Left lung (tissue), 4 donors: ENCODE measurements at regions not wholly inside any gene's neighbourhood (a gene's known extent, or its start where the extent isn't known, plus 50 kb on each side); places are given as distances from the start of the nearest gene placed in this dataset.

Source experiments
- ATAC-seq: fragments of 200-7000 bp; cut with Tn5 transposase; one replicate; pipeline ENCODE4 v1.9.1; 2020; ENCODE audit warnings: moderate library complexity
- DNase-seq, 4 donors: peaks; one replicate each; pipeline ENCODE4 v3.0.0-alpha.2; 2013 to 2020
- H3K27ac ChIP-seq, 2 donors: fragments of 200-600 bp; sonication (generic) in 1 of 2; one replicate each; pipeline versions ENCODE4 v1.5.0 to v1.8.0; 2020 to 2021
- H3K27me3 ChIP-seq, 2 donors: fragments of 200-600 bp; sonication (generic) in 1 of 2; one replicate each; pipeline versions ENCODE4 v1.5.0 to v1.8.0; 2020 to 2021
- H3K36me3 ChIP-seq, 2 donors: fragments of 200-600 bp; sonication (generic) in 1 of 2; one replicate each; pipeline versions ENCODE4 v1.5.0 to v1.8.0; 2020 to 2021
- H3K4me1 ChIP-seq, 2 donors: fragments of 200-600 bp; one replicate each; pipeline ENCODE4 v1.8.0; 2021
- H3K4me3 ChIP-seq, 2 donors: fragments of 200-600 bp; sonication (generic) in 1 of 2; one replicate each; pipeline versions ENCODE4 v1.5.0 to v1.8.0; 2020 to 2021; ENCODE audit warnings: mild to moderate bottlenecking in 1 of 2
- H3K9me3 ChIP-seq, 2 donors: fragments of 200-600 bp; sonication (generic) in 1 of 2; one replicate each; pipeline versions ENCODE4 v1.5.0 to v1.8.0; 2020 to 2021
- intact Hi-C, 2 donors: fragments of 100-400 bp; cut with DNase I; formaldehyde crosslinking; loops; one replicate each; pipeline versions ENCODE4 v1.11.2 to v1.14.2; 2022
- TF ChIP-seq, protein P1 (sequence below), 2 donors: fragments of 200-600 bp; sonication (generic) in 1 of 2; IDR thresholded peaks; one replicate each; pipeline versions ENCODE4 v1.5.0 to v1.8.0; 2021; ENCODE audit warnings: antibody characterized with exemption in 2 of 2
- donor health status: DM: no; HTN: yes; CAD: no.
- donor health status: DM: no; HTN: no; CAD: no.

DNA sequence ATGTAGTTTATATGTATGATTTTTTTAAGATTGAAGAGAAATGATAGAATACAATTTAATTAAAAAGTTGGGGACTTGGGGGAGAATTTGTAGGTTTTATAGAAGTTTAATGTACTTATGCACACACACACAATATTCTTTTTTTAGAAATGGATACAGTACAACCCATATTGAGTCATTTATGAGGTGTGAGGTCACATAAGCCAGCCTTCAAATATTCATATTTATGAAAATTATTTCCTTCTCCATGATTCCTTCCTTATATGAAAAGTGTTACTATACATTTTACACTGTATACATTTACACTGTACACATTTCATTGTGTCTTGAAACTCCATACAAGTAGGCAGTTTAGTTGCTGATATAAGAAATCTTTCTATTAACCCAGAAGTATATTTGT lies 96.2 kb upstream of the CHODL start:
- Histone ChIP-seq H3K4me3 (no peak overlapping the region), H3K27me3 (no peaks in the 10 kb centered on the region)
- intact Hi-C loops, result no loop called here

DNA sequence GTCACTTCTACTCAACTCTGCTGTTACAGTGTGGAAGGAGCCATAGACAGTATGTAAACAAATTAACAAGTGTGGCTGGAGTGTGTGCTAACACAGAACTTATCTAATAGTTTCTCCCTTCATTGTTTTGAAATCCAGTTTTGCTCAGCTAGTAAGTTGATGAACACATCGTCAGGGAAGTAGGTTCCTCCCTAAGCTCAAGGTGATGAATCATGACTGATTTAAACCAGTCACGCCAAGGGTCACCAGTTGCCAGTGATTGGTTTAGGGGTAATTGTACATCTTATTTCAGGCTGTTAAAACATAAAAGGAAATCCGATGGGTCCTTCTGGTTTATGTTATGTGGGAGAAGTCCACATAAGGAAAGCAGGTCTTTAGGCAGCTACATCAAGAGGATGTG lies 97.0 kb upstream of the CHODL start:
- no peak for DNase-seq
- Histone ChIP-seq H3K27me3 (no peaks in the 10 kb centered on the region), H3K9me3 (peaks cover 0 to 3% of the 10 kb centered on the region in 2 donors), H3K4me1 (no peaks in the 10 kb centered on the region), H3K27ac (no peak overlapping the region), H3K4me3 (no peak overlapping the region), H3K36me3 (no peaks in the 10 kb centered on the region)
- TF ChIP-seq, protein P1, sequence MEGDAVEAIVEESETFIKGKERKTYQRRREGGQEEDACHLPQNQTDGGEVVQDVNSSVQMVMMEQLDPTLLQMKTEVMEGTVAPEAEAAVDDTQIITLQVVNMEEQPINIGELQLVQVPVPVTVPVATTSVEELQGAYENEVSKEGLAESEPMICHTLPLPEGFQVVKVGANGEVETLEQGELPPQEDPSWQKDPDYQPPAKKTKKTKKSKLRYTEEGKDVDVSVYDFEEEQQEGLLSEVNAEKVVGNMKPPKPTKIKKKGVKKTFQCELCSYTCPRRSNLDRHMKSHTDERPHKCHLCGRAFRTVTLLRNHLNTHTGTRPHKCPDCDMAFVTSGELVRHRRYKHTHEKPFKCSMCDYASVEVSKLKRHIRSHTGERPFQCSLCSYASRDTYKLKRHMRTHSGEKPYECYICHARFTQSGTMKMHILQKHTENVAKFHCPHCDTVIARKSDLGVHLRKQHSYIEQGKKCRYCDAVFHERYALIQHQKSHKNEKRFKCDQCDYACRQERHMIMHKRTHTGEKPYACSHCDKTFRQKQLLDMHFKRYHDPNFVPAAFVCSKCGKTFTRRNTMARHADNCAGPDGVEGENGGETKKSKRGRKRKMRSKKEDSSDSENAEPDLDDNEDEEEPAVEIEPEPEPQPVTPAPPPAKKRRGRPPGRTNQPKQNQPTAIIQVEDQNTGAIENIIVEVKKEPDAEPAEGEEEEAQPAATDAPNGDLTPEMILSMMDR (IDR thresholded peaks at IDR 0.05), result no peak
- ATAC-seq, result no peak
- intact Hi-C loops, result no loop called here

More for the DNA sequence above, 96.2 kb upstream of the CHODL start:
- DNase-seq (no peak), ATAC-seq (no peak)
- Histone ChIP-seq H3K4me1 (no peaks in the 10 kb centered on the region), H3K36me3 (no peaks in the 10 kb centered on the region), H3K9me3 (peaks cover 0 to 3% of the 10 kb centered on the region in 2 donors), H3K27ac (no peak overlapping the region)
- TF ChIP-seq, protein P1 (IDR thresholded peaks at IDR 0.05), result no peak

DNA sequence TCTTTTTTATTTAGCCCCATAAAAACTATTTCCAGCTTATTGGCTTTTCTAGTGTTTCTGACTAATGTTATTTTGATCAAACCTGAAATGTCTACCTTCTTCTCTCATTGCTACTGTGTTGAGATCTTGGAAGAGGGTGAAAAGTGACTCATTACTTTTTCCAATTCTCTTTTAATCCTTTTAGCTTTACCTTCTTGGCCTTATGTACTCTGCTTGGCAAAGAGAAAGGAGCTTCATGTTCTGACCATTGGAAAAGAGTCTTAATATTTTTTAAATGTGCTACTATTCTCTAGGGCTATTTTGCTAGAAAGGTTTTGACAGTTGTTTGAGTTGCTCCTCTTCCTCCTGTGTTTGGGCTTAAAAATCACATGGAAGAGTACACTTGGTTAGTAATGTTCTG lies 97.8 kb upstream of the CHODL start:
- DNase-seq, result no peak
- ATAC-seq, result no peak
- Histone ChIP-seq H3K4me1 (no peaks in the 10 kb centered on the region), H3K9me3 (peaks cover 0 to 3% of the 10 kb centered on the region in 2 donors), H3K27ac (no peak overlapping the region), H3K4me3 (no peak overlapping the region), H3K36me3 (no peaks in the 10 kb centered on the region), H3K27me3 (no peaks in the 10 kb centered on the region)
- intact Hi-C loops, result no loop called here
- TF ChIP-seq, protein P1 (IDR thresholded peaks at IDR 0.05), result no peak

DNA sequence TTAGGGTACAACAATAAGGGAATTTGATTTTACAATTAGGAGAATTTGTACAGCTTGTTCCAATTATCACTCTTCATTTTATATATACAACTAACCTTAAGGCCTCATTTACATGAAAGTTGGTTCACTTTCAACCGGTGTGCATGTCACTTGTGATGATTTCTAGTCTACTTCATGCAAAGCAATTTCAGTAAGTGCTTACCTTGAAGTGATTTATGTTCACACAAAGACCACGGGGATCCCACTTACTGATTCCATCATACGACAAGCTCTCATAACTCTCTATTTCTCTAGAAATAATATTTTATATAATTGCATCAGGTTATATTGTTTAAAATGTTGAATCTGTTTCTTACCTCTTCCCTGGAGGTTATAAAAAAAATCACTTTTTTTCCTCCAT lies 100.3 kb upstream of the CHODL start:
- no peak overlapping the region for H3K4me3 ChIP-seq
- intact Hi-C loops, result no loop called here
- H3K27me3 ChIP-seq, result no peaks in the 10 kb centered on the region
- no peak overlapping the region for H3K27ac ChIP-seq
- peaks cover 0 to 3% of the 10 kb centered on the region in 2 donors for H3K9me3 ChIP-seq
- DNase-seq, result no peak
- TF ChIP-seq, protein P1 (IDR thresholded peaks at IDR 0.05), result no peak
- no peaks in the 10 kb centered on the region for H3K36me3 ChIP-seq
- no peak for ATAC-seq
- no peaks in the 10 kb centered on the region for H3K4me1 ChIP-seq

DNA sequence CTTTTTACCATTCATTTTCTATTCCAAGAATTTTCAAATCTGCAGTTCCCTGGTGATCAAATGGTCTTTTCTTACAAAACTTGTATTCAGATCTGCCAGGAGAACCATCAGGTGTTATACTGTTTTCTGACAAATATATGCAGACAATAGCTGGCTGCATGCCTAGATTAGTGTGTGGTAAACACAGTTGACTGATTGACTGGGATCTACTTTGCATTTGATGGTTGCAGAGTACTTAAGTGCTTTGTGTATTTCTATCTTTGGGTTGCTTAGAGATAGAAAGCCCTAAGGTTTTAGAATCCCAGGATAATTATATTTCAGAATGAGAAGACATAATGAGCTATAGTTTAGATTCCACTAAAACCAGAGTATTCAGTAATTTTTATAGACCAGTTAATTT lies 102.0 kb upstream of the CHODL start:
- Histone ChIP-seq H3K4me3 (no peak overlapping the region), H3K9me3 (peaks cover 0 to 3% of the 10 kb centered on the region in 2 donors), H3K27me3 (no peaks in the 10 kb centered on the region), H3K27ac (no peak overlapping the region), H3K4me1 (no peaks in the 10 kb centered on the region), H3K36me3 (no peaks in the 10 kb centered on the region)
- TF ChIP-seq, protein P1 (IDR thresholded peaks at IDR 0.05), result no peak
- DNase-seq (no peak), ATAC-seq (no peak)
- intact Hi-C loops, result no loop called here
